SK-N-SH (cell line): ENCODE measurements at regions not wholly inside any gene's neighbourhood (a gene's known extent, or its start where the extent isn't known, plus 50 kb on each side); places are given as distances from the start of the nearest gene placed in this dataset.

Experiments used
- EP300 ChIP-seq, 2 experiments: IDR thresholded peaks; 2 replicates each; pipeline versions ENCODE4 v1.4.0 to v1.6.1; 2012; ENCODE audit warnings: borderline replicate concordance in 1 of 2, low read depth in 1 of 2, low read length in 1 of 2
- EZH2phosphoT487 ChIP-seq: fragments of 200-600 bp; sonication (generic); IDR thresholded peaks from 2 replicates; pipeline ENCODE4 v1.6.1; 2017; ENCODE audit warnings: low read depth, mixed run types, mild to moderate bottlenecking, antibody characterized with exemption, moderate library complexity, borderline replicate concordance
- GATA2 ChIP-seq: sonication (generic); formaldehyde crosslinking; IDR thresholded peaks from 2 replicates; pipeline ENCODE4 v1.5.0; 2020; ENCODE audit warnings: mild to moderate bottlenecking, missing genetic modification reagents
- JUND ChIP-seq: IDR thresholded peaks from 2 replicates; pipeline ENCODE4 v1.4.0; 2012
- POLR2AphosphoS5 ChIP-seq: IDR thresholded peaks from 2 replicates; pipeline ENCODE4 v1.6.1; 2012; ENCODE audit warnings: low read depth, low read length
- RAD21 ChIP-seq: IDR thresholded peaks from 2 replicates; pipeline ENCODE4 v1.6.1; 2012; ENCODE audit warnings: mild to moderate bottlenecking, low read length
- RFX5 ChIP-seq: IDR thresholded peaks from 2 replicates; pipeline ENCODE4 v1.6.1; 2012; ENCODE audit warnings: mild to moderate bottlenecking, improper control_type of control experiment, low read length
- TF ChIP-seq, protein P1 (sequence below): IDR thresholded peaks from 2 replicates; pipeline ENCODE4 v1.4.0; 2012; ENCODE audit warnings: low read depth, borderline replicate concordance
- TF ChIP-seq, protein P2 (sequence below): fragments of 200-600 bp; sonication (generic); IDR thresholded peaks from 2 replicates; pipeline ENCODE4 v1.6.1; 2017; ENCODE audit warnings: antibody characterized with exemption, mild to moderate bottlenecking, moderate library complexity

DNA sequence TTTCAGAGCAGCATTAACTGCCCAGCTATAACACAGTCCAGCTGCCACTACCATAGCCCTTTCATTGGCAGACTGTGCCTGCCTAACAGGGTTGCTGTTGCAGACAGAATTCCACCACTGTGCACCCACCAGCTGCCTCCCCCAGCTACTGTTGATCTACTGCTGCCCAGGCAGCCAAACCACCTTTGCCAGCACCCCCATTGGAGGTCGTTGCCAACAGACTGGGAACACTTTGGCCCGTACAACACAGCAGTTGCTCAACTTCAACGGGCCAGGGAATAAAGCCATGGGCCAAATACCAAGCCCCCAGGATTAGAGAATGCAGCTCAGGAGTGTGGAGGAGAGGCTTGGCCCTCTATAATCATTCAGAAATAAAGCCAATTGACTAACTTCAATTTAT is 473.6 kb downstream of the CDH11 start:
- TF ChIP-seq POLR2AphosphoS5 (no peak), JUND (no peak), EZH2phosphoT487 (no peak), EP300 (IDR thresholded peaks at IDR 0.05; ENCODE audit: borderline replicate concordance in 1 of 2, low read depth in 1 of 2, low read length in 1 of 2) (no peak), RAD21 (no peak), GATA2 (CRISPR knock-in tag) (no peak), RFX5 (no peak)
- TF ChIP-seq, protein P1, sequence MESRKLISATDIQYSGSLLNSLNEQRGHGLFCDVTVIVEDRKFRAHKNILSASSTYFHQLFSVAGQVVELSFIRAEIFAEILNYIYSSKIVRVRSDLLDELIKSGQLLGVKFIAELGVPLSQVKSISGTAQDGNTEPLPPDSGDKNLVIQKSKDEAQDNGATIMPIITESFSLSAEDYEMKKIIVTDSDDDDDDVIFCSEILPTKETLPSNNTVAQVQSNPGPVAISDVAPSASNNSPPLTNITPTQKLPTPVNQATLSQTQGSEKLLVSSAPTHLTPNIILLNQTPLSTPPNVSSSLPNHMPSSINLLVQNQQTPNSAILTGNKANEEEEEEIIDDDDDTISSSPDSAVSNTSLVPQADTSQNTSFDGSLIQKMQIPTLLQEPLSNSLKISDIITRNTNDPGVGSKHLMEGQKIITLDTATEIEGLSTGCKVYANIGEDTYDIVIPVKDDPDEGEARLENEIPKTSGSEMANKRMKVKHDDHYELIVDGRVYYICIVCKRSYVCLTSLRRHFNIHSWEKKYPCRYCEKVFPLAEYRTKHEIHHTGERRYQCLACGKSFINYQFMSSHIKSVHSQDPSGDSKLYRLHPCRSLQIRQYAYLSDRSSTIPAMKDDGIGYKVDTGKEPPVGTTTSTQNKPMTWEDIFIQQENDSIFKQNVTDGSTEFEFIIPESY = no peak
- TF ChIP-seq, protein P2, sequence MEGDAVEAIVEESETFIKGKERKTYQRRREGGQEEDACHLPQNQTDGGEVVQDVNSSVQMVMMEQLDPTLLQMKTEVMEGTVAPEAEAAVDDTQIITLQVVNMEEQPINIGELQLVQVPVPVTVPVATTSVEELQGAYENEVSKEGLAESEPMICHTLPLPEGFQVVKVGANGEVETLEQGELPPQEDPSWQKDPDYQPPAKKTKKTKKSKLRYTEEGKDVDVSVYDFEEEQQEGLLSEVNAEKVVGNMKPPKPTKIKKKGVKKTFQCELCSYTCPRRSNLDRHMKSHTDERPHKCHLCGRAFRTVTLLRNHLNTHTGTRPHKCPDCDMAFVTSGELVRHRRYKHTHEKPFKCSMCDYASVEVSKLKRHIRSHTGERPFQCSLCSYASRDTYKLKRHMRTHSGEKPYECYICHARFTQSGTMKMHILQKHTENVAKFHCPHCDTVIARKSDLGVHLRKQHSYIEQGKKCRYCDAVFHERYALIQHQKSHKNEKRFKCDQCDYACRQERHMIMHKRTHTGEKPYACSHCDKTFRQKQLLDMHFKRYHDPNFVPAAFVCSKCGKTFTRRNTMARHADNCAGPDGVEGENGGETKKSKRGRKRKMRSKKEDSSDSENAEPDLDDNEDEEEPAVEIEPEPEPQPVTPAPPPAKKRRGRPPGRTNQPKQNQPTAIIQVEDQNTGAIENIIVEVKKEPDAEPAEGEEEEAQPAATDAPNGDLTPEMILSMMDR = no peak
